ENCODE measurements at regions not wholly inside any gene's neighbourhood (a gene's known extent, or its start where the extent isn't known, plus 50 kb on each side); places are given as distances from the start of the nearest gene placed in this dataset.

DNA sequence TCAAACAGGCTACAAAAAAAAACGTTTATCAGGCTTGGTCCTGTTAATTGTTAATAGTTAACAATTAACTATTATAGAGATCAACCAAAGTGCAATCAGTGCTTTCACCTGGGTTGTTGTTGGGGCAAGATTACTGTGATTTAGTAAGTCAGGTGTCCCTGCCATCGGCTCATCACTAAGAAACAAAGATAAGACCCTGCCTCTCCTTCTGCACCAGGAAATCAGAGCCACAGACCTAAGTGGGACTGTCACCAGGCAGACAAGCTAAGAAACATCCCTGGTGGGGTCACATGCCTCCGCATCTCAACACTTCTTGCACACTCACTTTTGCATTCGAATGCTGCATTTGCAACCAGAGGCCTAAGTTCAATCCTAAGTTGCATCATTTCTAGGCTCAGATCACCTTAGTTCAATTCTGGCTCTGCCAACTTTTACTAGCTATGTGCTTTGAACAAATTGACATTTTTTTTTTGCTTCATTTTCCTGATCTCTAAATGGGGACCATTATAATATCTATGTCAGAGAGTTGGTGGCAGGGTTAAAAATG lies 298.9 kb upstream of the B3GAT1 start:
- TF ChIP-seq, protein P1, sequence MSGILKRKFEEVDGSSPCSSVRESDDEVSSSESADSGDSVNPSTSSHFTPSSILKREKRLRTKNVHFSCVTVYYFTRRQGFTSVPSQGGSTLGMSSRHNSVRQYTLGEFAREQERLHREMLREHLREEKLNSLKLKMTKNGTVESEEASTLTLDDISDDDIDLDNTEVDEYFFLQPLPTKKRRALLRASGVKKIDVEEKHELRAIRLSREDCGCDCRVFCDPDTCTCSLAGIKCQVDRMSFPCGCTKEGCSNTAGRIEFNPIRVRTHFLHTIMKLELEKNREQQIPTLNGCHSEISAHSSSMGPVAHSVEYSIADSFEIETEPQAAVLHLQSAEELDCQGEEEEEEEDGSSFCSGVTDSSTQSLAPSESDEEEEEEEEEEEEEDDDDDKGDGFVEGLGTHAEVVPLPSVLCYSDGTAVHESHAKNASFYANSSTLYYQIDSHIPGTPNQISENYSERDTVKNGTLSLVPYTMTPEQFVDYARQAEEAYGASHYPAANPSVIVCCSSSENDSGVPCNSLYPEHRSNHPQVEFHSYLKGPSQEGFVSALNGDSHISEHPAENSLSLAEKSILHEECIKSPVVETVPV (CRISPR knock-in tag; IDR thresholded peaks at IDR 0.05), result no peak
- TF ChIP-seq ZNF8 (CRISPR knock-in tag; IDR thresholded peaks at IDR 0.05) (no peak), TOX (CRISPR knock-in tag; IDR thresholded peaks at IDR 0.05; ENCODE audit: borderline replicate concordance) (no peak), ZFP30 (CRISPR knock-in tag; IDR thresholded peaks at IDR 0.05) (no peak), SNAI2 (CRISPR knock-in tag; IDR thresholded peaks at IDR 0.05) (no peak), ZFP3 (CRISPR knock-in tag; IDR thresholded peaks at IDR 0.05) (no peak), OSR1 (CRISPR knock-in tag; IDR thresholded peaks at IDR 0.05) (no peak), ISL1 (CRISPR knock-in tag; IDR thresholded peaks at IDR 0.05) (no peak), ZC3H10 (CRISPR knock-in tag; IDR thresholded peaks at IDR 0.05) (no peak), ARNTL (CRISPR knock-in tag; IDR thresholded peaks at IDR 0.05; ENCODE audit: borderline replicate concordance, low read depth) (no peak)
- TF ChIP-seq, protein P2, sequence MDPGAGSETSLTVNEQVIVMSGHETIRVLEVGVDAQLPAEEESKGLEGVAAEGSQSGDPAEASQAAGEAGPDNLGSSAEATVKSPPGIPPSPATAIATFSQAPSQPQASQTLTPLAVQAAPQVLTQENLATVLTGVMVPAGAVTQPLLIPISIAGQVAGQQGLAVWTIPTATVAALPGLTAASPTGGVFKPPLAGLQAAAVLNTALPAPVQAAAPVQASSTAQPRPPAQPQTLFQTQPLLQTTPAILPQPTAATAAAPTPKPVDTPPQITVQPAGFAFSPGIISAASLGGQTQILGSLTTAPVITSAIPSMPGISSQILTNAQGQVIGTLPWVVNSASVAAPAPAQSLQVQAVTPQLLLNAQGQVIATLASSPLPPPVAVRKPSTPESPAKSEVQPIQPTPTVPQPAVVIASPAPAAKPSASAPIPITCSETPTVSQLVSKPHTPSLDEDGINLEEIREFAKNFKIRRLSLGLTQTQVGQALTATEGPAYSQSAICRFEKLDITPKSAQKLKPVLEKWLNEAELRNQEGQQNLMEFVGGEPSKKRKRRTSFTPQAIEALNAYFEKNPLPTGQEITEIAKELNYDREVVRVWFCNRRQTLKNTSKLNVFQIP (CRISPR knock-in tag; IDR thresholded peaks at IDR 0.05; ENCODE audit: borderline replicate concordance, low read depth), result no peak
- TF ChIP-seq, protein P3, sequence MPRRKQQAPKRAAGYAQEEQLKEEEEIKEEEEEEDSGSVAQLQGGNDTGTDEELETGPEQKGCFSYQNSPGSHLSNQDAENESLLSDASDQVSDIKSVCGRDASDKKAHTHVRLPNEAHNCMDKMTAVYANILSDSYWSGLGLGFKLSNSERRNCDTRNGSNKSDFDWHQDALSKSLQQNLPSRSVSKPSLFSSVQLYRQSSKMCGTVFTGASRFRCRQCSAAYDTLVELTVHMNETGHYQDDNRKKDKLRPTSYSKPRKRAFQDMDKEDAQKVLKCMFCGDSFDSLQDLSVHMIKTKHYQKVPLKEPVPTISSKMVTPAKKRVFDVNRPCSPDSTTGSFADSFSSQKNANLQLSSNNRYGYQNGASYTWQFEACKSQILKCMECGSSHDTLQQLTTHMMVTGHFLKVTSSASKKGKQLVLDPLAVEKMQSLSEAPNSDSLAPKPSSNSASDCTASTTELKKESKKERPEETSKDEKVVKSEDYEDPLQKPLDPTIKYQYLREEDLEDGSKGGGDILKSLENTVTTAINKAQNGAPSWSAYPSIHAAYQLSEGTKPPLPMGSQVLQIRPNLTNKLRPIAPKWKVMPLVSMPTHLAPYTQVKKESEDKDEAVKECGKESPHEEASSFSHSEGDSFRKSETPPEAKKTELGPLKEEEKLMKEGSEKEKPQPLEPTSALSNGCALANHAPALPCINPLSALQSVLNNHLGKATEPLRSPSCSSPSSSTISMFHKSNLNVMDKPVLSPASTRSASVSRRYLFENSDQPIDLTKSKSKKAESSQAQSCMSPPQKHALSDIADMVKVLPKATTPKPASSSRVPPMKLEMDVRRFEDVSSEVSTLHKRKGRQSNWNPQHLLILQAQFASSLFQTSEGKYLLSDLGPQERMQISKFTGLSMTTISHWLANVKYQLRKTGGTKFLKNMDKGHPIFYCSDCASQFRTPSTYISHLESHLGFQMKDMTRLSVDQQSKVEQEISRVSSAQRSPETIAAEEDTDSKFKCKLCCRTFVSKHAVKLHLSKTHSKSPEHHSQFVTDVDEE (CRISPR knock-in tag; IDR thresholded peaks at IDR 0.05), result no peak
- no peak for ATAC-seq

DNA sequence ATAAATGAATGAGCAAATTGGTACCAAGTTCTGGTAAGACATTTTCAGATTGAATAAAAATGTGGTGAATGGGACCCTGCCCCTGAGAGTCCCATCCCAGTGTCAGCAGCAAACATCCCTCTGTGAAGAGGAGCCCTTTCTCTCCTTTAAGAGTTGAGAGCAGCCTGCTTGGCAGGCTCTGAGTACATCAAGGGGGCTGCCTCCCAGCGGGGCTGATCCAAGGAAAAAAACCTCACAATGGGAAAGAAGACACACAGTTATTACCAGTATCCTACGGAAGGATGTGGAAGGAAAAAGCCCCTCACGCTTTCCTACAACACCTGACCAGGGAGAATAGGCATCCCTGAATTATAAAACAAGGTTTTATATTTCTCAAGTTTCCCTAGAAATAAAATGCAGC lies 293.8 kb upstream of the B3GAT1 start:
- ATAC-seq, result no peak

DNA sequence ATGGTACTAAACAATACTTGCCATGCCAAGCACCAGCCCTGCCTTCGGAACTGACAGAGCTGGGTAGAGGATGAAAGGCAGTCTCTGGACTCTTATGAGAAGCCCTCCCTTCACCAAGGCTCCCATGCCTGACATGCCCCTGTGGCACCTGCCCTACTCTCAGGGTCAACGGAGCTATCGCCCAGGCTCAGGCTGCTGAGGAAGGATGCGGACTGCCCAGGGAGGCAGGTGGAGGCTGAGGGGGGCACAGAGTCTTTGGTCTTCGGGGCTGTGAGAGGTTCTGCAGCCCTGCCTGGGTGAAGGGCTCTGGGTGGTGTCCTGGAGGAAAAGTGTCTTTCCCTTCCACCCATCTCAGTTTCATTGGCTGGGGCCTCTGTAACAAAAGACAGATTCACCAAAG lies 290.8 kb upstream of the B3GAT1 start:
- ATAC-seq, result no peak

More for the DNA sequence above, 293.8 kb upstream of the B3GAT1 start:
- TF ChIP-seq ZNF70 (CRISPR knock-in tag; IDR thresholded peaks at IDR 0.05), result no peak
- no peak for TF ChIP-seq ZC3H10 (CRISPR knock-in tag; IDR thresholded peaks at IDR 0.05)

DNA sequence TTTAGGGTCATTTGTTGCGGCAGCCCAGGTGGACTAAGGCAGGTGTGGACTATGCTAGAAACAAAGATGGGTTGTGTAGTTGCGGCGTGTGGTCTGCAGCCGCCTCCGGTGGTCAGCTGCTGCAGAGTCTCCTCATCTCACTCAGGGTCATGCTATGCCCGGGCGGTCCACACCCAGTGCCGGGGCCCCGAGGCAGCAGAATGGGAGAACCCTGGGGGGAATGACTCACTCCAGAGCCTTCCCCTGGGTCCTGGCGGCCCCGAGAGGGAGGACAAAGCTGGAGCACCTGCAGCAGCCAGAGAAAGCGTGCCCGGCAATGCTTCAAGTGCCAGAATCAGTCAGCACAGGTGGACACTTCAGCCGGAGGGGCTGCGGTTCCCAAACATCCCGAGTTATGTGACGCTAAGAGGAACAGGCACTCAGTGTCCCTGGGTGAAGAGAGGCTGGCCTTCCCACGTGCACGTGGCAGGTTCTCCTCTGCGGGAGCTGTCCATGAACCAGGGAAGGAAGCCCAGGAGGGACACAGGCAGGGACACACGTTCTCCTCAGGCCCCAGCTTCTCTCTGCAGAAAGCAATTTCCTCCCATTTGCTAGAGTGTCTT lies 289.6 kb upstream of the B3GAT1 start:
- TF ChIP-seq ZNF565 (CRISPR knock-in tag; conservative IDR thresholded peaks at IDR 0.05; ENCODE audit: low read depth), result no peak
- no peak for TF ChIP-seq GLIS3 (CRISPR knock-in tag; IDR thresholded peaks at IDR 0.05)
- no peak for TF ChIP-seq RARB (CRISPR knock-in tag; IDR thresholded peaks at IDR 0.05)
- ATAC-seq, result no peak

More for the DNA sequence above, 290.8 kb upstream of the B3GAT1 start:
- TF ChIP-seq ZFP30 (CRISPR knock-in tag; IDR thresholded peaks at IDR 0.05), result no peak
- no peak for TF ChIP-seq CSDC2 (CRISPR knock-in tag; IDR thresholded peaks at IDR 0.05)
- no peak for TF ChIP-seq PPARA (CRISPR knock-in tag; IDR thresholded peaks at IDR 0.05; ENCODE audit: borderline replicate concordance)
- TF ChIP-seq TCF4 (CRISPR knock-in tag; IDR thresholded peaks at IDR 0.05; ENCODE audit: borderline replicate concordance), result no peak
- TF ChIP-seq ESRRG (CRISPR knock-in tag; IDR thresholded peaks at IDR 0.05), result no peak
- TF ChIP-seq ISL1 (CRISPR knock-in tag; IDR thresholded peaks at IDR 0.05), result no peak
- no peak for TF ChIP-seq ZNF8 (CRISPR knock-in tag; IDR thresholded peaks at IDR 0.05)

DNA sequence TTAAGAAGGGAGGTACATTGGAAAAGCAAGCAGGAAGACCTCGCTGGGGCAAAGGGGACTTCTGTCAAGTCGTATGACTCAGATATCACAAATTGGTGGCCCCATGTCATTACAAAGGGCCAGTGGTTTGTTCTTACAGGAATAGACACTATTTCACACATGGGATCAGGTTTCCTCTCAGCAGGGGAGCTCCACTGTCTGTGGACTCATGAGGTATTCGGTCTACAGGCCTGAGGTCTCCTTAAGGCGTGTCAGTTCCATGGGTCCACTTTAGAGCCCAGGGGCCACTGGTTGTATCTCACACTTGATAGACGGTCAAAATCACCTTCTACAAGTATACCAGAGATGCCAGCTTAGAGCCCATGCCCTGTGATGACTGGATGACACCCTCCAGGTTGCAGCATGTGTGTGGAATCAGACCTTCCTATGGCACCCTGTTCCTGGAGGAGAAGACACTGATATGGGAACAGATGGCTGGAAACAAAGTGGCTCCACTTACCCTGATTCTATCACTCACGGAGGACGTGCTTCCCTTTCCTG lies 288.1 kb upstream of the B3GAT1 start:
- TF ChIP-seq GLIS3 (CRISPR knock-in tag; IDR thresholded peaks at IDR 0.05), result no peak
- TF ChIP-seq, protein P4, sequence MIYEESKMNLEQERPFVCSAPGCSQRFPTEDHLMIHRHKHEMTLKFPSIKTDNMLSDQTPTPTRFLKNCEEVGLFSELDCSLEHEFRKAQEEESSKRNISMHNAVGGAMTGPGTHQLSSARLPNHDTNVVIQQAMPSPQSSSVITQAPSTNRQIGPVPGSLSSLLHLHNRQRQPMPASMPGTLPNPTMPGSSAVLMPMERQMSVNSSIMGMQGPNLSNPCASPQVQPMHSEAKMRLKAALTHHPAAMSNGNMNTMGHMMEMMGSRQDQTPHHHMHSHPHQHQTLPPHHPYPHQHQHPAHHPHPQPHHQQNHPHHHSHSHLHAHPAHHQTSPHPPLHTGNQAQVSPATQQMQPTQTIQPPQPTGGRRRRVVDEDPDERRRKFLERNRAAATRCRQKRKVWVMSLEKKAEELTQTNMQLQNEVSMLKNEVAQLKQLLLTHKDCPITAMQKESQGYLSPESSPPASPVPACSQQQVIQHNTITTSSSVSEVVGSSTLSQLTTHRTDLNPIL (CRISPR knock-in tag; IDR thresholded peaks at IDR 0.05; ENCODE audit: low read depth), result no peak
- no peak for TF ChIP-seq ZC3H10 (CRISPR knock-in tag; IDR thresholded peaks at IDR 0.05)
- ATAC-seq, result no peak
